H1 (cell line): ENCODE measurements at regions not wholly inside any gene's neighbourhood (a gene's known extent, or its start where the extent isn't known, plus 50 kb on each side); places are given as distances from the start of the nearest gene placed in this dataset.

Experiments
- CTCF ChIA-PET: fragments of 300-600 bp; sonication (Branson Sonifier 250); formaldehyde crosslinking; loops from one replicate; lab custom pipeline; 2021; ENCODE audit not compliant: partially characterized antibody; lab: Charles Lee
- POLR2A ChIA-PET: fragments of 300-600 bp; sonication (Branson Sonifier 250); formaldehyde crosslinking; loops from one replicate; lab custom pipeline; 2021; ENCODE audit warnings: inconsistent platforms; ENCODE audit not compliant: partially characterized antibody; lab: Charles Lee
- DNase-seq, 2 experiments: peaks; one replicate each; pipeline versions ENCODE4 v3.0.0 to v3.0.0-alpha.2; 2010 to 2022; ENCODE audit warnings: low spot score in 2 of 2, low read depth in 1 of 2, mixed read lengths in 1 of 2
- FAIRE-seq: peaks from 2 replicates; lab custom pipeline; 2011; peaks lifted over from hg19 to GRCh38; lab: Jason Lieb, UNC
- H2AFZ ChIP-seq: 2 replicates; pipeline ENCODE4 v1.8.1; 2012; ENCODE audit warnings: low read length, inconsistent platforms
- H2AK5ac ChIP-seq: 2 replicates; pipeline ENCODE4 v1.6.1; 2013; ENCODE audit warnings: low read depth, low read length
- H2BK120ac ChIP-seq: replicated peaks from 2 replicates; pipeline ENCODE3; 2013; ENCODE audit warnings: low read depth, low read length, inconsistent platforms
- H2BK12ac ChIP-seq: 2 replicates; pipeline ENCODE4 v1.6.1; 2013; ENCODE audit warnings: low read depth, low read length
- H2BK15ac ChIP-seq: 2 replicates; pipeline ENCODE4 v1.6.1; 2013; ENCODE audit warnings: low read length
- H2BK20ac ChIP-seq: 2 replicates; pipeline ENCODE4 v1.6.1; 2013; ENCODE audit warnings: low read length
- H2BK5ac ChIP-seq: 2 replicates; pipeline ENCODE4 v1.6.1; 2013; ENCODE audit warnings: low read depth, low read length
- H3K14ac ChIP-seq: 2 replicates; pipeline ENCODE4 v1.6.1; 2013; ENCODE audit warnings: inconsistent platforms; ENCODE audit not compliant: insufficient read length
- H3K18ac ChIP-seq: 2 replicates; pipeline ENCODE4 v1.6.1; 2013; ENCODE audit warnings: low read length; ENCODE audit errors: extremely low read depth
- H3K23ac ChIP-seq: 2 replicates; pipeline ENCODE4 v1.6.1; 2013; ENCODE audit warnings: inconsistent platforms; ENCODE audit not compliant: insufficient read length
- H3K23me2 ChIP-seq: 2 replicates; pipeline ENCODE4 v1.6.1; 2013; ENCODE audit warnings: low read depth, low read length
- H3K27ac ChIP-seq: 2 replicates; pipeline ENCODE4 v1.6.1; 2011; ENCODE audit warnings: low read depth, low read length, inconsistent platforms
- H3K27me3 ChIP-seq, 4 experiments: replicated peaks in 1 of 4; 1 replicate in 1 of 4; 2 replicates in 3 of 4; pipeline versions ENCODE4 v1.6.1 to v1.8.1; 2011 to 2013; ENCODE audit warnings: low read length in 3 of 4, mild to moderate bottlenecking in 3 of 4, inconsistent platforms in 2 of 4, mixed read lengths in 2 of 4, moderate library complexity in 1 of 4; ENCODE audit not compliant: control insufficient read depth in 3 of 4, insufficient read depth in 3 of 4; ENCODE audit errors: extremely low read depth in 1 of 4
- H3K36me3 ChIP-seq, 4 experiments: 2 replicates each; pipeline versions ENCODE4 v1.6.1 to v1.8.1; 2011 to 2013; ENCODE audit warnings: mild to moderate bottlenecking in 4 of 4, low read length in 3 of 4, moderate library complexity in 2 of 4, control low read depth in 1 of 4, inconsistent platforms in 1 of 4; ENCODE audit not compliant: insufficient read depth in 4 of 4, control insufficient read depth in 2 of 4
- H3K4ac ChIP-seq: replicated peaks from 2 replicates; pipeline ENCODE3; 2013; ENCODE audit warnings: low read length, low read depth, mixed read lengths, inconsistent platforms; ENCODE audit not compliant: insufficient read length
- H3K4me1 ChIP-seq, 4 experiments: replicated peaks in 1 of 4; 1 replicate in 1 of 4; 2 replicates in 3 of 4; pipeline versions ENCODE4 v1.6.1 to v1.8.1; 2011 to 2013; ENCODE audit warnings: low read length in 3 of 4, inconsistent platforms in 2 of 4, mixed read lengths in 1 of 4; ENCODE audit not compliant: insufficient read depth in 4 of 4, control insufficient read depth in 3 of 4
- H3K4me2 ChIP-seq, 2 experiments: 2 replicates each; pipeline versions ENCODE4 v1.6.1 to v1.8.1; 2011 to 2013; ENCODE audit warnings: low read depth in 2 of 2, low read length in 2 of 2, control low read depth in 1 of 2, inconsistent platforms in 1 of 2, mild to moderate bottlenecking in 1 of 2; ENCODE audit not compliant: insufficient read depth in 1 of 2
- H3K4me3 ChIP-seq, 4 experiments: fragments of 200-600, 300-600 bp in 1 of 4; sonication (generic), shearing (Covaris generic), sonication (Bioruptor Twin) in 1 of 4; 2 replicates each; pipeline versions ENCODE4 v1.5.1 to v1.8.1; 2011 to 2016; ENCODE audit warnings: low read length in 4 of 4, low read depth in 3 of 4, control low read depth in 2 of 4, inconsistent platforms in 2 of 4, mild to moderate bottlenecking in 2 of 4, mixed read lengths in 1 of 4, moderate library complexity in 1 of 4; ENCODE audit not compliant: insufficient read depth in 2 of 4; ENCODE audit errors: extremely low read depth in 1 of 4
- H3K56ac ChIP-seq: replicated peaks from 2 replicates; pipeline ENCODE3; 2013; ENCODE audit warnings: low read depth, mild to moderate bottlenecking, mixed read lengths, low read length, inconsistent platforms; ENCODE audit not compliant: insufficient read length
- H3K79me1 ChIP-seq: 2 replicates; pipeline ENCODE4 v1.6.1; 2013; ENCODE audit warnings: low read depth, low read length, control low read depth
- H3K79me2 ChIP-seq, 2 experiments: 2 replicates each; pipeline versions ENCODE4 v1.6.1 to v1.8.1; 2012 to 2013; ENCODE audit warnings: low read length in 2 of 2, mild to moderate bottlenecking in 2 of 2, inconsistent platforms in 1 of 2; ENCODE audit not compliant: insufficient read depth in 2 of 2, control insufficient read depth in 1 of 2
- H3K9ac ChIP-seq, 4 experiments: replicated peaks in 1 of 4; 1 replicate in 1 of 4; 2 replicates in 3 of 4; pipeline versions ENCODE4 v1.6.1 to v1.8.1; 2011 to 2013; ENCODE audit warnings: low read depth in 3 of 4, low read length in 3 of 4, control low read depth in 2 of 4, mild to moderate bottlenecking in 2 of 4, moderate library complexity in 2 of 4, inconsistent platforms in 1 of 4; ENCODE audit errors: extremely low read depth in 1 of 4
- H3K9me3 ChIP-seq, 2 experiments: 2 replicates each; pipeline versions ENCODE4 v1.6.1 to v1.8.1; 2012 to 2013; ENCODE audit warnings: mild to moderate bottlenecking in 2 of 2, moderate library complexity in 2 of 2, control low read depth in 1 of 2, inconsistent platforms in 1 of 2, low read depth in 1 of 2, low read length in 1 of 2, mixed read lengths in 1 of 2; ENCODE audit not compliant: insufficient read depth in 2 of 2
- H4K20me1 ChIP-seq, 2 experiments: replicated peaks in 1 of 2; 2 replicates each; pipeline versions ENCODE3 to v1.8.1; 2011 to 2013; ENCODE audit warnings: inconsistent platforms in 2 of 2, low read length in 2 of 2, mild to moderate bottlenecking in 1 of 2; ENCODE audit not compliant: insufficient read depth in 2 of 2, control insufficient read depth in 1 of 2
- H4K5ac ChIP-seq: 2 replicates; pipeline ENCODE4 v1.6.1; 2013; ENCODE audit warnings: low read length, low read depth, mixed read lengths, inconsistent platforms; ENCODE audit not compliant: insufficient read length
- H4K8ac ChIP-seq: 2 replicates; pipeline ENCODE4 v1.8.0; 2013; ENCODE audit warnings: mild to moderate bottlenecking, moderate library complexity, low read length, inconsistent platforms; ENCODE audit not compliant: insufficient read depth; ENCODE audit errors: extremely low read depth
- H4K91ac ChIP-seq: replicated peaks from 2 replicates; pipeline ENCODE3; 2013; ENCODE audit warnings: low read length, mixed read lengths, inconsistent platforms; ENCODE audit not compliant: insufficient read length
- WGBS, 2 experiments: shearing (Covaris generic) in 1 of 2; methylation state at CpG; one replicate each; pipeline versions ENCODE4 v1.1.6 to v1.1.7; 2013 to 2015; ENCODE audit warnings: low lambda C conversion rate in 2 of 2, mixed read lengths in 2 of 2, inconsistent platforms in 1 of 2, low coverage in 1 of 2, missing lambda C conversion rate in 1 of 2; ENCODE audit not compliant: insufficient replicate concordance in 2 of 2, insufficient coverage in 1 of 2, insufficient read length in 1 of 2; ENCODE audit errors: extremely low coverage in 1 of 2, missing lambda C conversion rate in 1 of 2; 5-methylcytosine and 5-hydroxymethylcytosine counted together
- TF ChIP-seq, protein P1 (sequence below): fragments of 300-600 bp; sonication (generic); IDR thresholded peaks from 2 replicates; pipeline ENCODE4 v1.7.1; 2012; ENCODE audit warnings: low read length, moderate library complexity, mild to moderate bottlenecking, inconsistent platforms; ENCODE audit not compliant: insufficient replicate concordance

DNA sequence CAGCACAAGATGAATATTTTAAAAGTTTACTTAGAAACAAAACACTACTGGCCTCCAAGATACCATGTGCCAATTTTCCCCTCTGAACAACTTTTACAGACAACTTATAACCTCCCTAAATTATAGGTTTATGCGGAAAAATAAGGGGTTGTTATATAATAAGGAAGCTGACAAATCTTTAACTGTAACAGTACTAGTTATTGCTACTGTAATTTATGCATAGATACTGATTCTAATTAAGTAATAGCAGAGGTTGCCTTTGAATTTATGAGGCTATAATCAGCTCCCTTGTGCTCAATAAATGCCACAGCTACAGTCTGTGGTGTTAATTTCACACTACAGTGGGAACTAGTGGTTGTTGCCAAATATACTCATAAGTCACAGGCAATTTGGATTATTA is 291.3 kb upstream of the PCSK5 start:
- H3K18ac ChIP-seq, result no peak overlapping the region
- WGBS, 2 experiments, result 85% methylated on average over 1 of the region's 1 CpG; no CpG with 5 or more reads in 1 of the 2 experiments
- no peaks in the 10 kb centered on the region for H3K9me3 ChIP-seq
- no peak overlapping the region for H3K4me3 ChIP-seq
- no peak overlapping the region for H2BK15ac ChIP-seq
- no peak overlapping the region for H2BK120ac ChIP-seq
- H4K8ac ChIP-seq, result no peak overlapping the region
- no peak overlapping the region for H4K5ac ChIP-seq
- no peaks in the 10 kb centered on the region for H4K20me1 ChIP-seq
- FAIRE-seq, result no peak
- H3K23me2 ChIP-seq, result no peaks in the 10 kb centered on the region
- H2BK12ac ChIP-seq, result no peak overlapping the region
- CTCF ChIA-PET, result interaction anchor here (0.6 to 2.0 kb wide), 6 partner anchors 9 to 265 kb away, joined by 3 to 5 read pairs (median 4); no protein-coding TSS in a partner anchor
- no peaks in the 10 kb centered on the region for H3K79me2 ChIP-seq
- H3K4me2 ChIP-seq, result no peak overlapping the region
- H3K9ac ChIP-seq, result no peak overlapping the region
- H4K91ac ChIP-seq, result no peak overlapping the region
- no peak overlapping the region for H3K56ac ChIP-seq
- no peaks in the 10 kb centered on the region for H3K4me1 ChIP-seq
- no peaks in the 10 kb centered on the region for H3K27me3 ChIP-seq
- H3K14ac ChIP-seq, result no peak overlapping the region
- H3K4ac ChIP-seq, result no peak overlapping the region
- H3K79me1 ChIP-seq, result no peaks in the 10 kb centered on the region
- no peak overlapping the region for H2AK5ac ChIP-seq
- H3K27ac ChIP-seq, result no peak overlapping the region
- no peak overlapping the region for H3K23ac ChIP-seq
- H2BK20ac ChIP-seq, result no peak overlapping the region
- POLR2A ChIA-PET, result no interaction called here
- no peaks in the 10 kb centered on the region for H3K36me3 ChIP-seq
- no peak for DNase-seq
- H2AFZ ChIP-seq, result no peak overlapping the region
- H2BK5ac ChIP-seq, result no peak overlapping the region
- TF ChIP-seq, protein P1, sequence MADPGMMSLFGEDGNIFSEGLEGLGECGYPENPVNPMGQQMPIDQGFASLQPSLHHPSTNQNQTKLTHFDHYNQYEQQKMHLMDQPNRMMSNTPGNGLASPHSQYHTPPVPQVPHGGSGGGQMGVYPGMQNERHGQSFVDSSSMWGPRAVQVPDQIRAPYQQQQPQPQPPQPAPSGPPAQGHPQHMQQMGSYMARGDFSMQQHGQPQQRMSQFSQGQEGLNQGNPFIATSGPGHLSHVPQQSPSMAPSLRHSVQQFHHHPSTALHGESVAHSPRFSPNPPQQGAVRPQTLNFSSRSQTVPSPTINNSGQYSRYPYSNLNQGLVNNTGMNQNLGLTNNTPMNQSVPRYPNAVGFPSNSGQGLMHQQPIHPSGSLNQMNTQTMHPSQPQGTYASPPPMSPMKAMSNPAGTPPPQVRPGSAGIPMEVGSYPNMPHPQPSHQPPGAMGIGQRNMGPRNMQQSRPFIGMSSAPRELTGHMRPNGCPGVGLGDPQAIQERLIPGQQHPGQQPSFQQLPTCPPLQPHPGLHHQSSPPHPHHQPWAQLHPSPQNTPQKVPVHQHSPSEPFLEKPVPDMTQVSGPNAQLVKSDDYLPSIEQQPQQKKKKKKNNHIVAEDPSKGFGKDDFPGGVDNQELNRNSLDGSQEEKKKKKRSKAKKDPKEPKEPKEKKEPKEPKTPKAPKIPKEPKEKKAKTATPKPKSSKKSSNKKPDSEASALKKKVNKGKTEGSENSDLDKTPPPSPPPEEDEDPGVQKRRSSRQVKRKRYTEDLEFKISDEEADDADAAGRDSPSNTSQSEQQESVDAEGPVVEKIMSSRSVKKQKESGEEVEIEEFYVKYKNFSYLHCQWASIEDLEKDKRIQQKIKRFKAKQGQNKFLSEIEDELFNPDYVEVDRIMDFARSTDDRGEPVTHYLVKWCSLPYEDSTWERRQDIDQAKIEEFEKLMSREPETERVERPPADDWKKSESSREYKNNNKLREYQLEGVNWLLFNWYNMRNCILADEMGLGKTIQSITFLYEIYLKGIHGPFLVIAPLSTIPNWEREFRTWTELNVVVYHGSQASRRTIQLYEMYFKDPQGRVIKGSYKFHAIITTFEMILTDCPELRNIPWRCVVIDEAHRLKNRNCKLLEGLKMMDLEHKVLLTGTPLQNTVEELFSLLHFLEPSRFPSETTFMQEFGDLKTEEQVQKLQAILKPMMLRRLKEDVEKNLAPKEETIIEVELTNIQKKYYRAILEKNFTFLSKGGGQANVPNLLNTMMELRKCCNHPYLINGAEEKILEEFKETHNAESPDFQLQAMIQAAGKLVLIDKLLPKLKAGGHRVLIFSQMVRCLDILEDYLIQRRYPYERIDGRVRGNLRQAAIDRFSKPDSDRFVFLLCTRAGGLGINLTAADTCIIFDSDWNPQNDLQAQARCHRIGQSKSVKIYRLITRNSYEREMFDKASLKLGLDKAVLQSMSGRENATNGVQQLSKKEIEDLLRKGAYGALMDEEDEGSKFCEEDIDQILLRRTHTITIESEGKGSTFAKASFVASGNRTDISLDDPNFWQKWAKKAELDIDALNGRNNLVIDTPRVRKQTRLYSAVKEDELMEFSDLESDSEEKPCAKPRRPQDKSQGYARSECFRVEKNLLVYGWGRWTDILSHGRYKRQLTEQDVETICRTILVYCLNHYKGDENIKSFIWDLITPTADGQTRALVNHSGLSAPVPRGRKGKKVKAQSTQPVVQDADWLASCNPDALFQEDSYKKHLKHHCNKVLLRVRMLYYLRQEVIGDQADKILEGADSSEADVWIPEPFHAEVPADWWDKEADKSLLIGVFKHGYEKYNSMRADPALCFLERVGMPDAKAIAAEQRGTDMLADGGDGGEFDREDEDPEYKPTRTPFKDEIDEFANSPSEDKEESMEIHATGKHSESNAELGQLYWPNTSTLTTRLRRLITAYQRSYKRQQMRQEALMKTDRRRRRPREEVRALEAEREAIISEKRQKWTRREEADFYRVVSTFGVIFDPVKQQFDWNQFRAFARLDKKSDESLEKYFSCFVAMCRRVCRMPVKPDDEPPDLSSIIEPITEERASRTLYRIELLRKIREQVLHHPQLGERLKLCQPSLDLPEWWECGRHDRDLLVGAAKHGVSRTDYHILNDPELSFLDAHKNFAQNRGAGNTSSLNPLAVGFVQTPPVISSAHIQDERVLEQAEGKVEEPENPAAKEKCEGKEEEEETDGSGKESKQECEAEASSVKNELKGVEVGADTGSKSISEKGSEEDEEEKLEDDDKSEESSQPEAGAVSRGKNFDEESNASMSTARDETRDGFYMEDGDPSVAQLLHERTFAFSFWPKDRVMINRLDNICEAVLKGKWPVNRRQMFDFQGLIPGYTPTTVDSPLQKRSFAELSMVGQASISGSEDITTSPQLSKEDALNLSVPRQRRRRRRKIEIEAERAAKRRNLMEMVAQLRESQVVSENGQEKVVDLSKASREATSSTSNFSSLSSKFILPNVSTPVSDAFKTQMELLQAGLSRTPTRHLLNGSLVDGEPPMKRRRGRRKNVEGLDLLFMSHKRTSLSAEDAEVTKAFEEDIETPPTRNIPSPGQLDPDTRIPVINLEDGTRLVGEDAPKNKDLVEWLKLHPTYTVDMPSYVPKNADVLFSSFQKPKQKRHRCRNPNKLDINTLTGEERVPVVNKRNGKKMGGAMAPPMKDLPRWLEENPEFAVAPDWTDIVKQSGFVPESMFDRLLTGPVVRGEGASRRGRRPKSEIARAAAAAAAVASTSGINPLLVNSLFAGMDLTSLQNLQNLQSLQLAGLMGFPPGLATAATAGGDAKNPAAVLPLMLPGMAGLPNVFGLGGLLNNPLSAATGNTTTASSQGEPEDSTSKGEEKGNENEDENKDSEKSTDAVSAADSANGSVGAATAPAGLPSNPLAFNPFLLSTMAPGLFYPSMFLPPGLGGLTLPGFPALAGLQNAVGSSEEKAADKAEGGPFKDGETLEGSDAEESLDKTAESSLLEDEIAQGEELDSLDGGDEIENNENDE, result no peak
